HEK293T (cell line): ENCODE measurements at regions not wholly inside any gene's neighbourhood (a gene's known extent, or its start where the extent isn't known, plus 50 kb on each side); places are given as distances from the start of the nearest gene placed in this dataset.

ENCODE experiments used
- BHLHE40 ChIP-seq: fragments of 450-650 bp; IDR thresholded peaks from 2 replicates; pipeline ENCODE4 v1.6.1; 2016; ENCODE audit warnings: mild to moderate bottlenecking, moderate library complexity, borderline replicate concordance
- CTBP1 ChIP-seq: fragments of 450-650 bp; IDR thresholded peaks from 2 replicates; pipeline ENCODE4 v1.6.1; 2016; ENCODE audit warnings: borderline replicate concordance
- FOXM1 ChIP-seq: fragments of 450-650 bp; IDR thresholded peaks from 2 replicates; pipeline ENCODE4 v1.6.1; 2017; ENCODE audit warnings: mild to moderate bottlenecking, borderline replicate concordance
- SUZ12 ChIP-seq: fragments of 450-650 bp; IDR thresholded peaks from 2 replicates; pipeline ENCODE4 v1.6.1; 2016; ENCODE audit warnings: mild to moderate bottlenecking

DNA sequence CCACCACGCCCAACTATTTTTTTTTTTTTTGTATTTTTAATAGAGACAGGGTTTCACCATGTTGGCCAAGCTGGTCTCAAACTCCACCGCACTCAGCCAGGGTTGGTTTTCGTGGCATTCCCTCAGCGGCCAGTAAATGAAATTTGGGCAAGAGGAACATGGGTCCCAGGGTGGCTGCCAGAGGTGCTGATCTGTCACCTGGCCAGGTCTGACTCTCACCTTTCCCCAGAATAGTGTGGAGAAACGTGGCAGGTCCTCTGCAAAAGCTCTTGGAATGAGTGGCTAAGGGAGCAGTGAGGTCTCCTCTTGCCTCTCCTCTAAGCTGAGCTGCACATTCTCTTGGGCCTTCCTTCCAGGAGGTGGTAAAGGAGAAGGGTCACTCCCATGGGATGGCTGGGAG lies 170.1 kb downstream of the IRX2 start:
- TF ChIP-seq FOXM1 (no peak), CTBP1 (no peak), SUZ12 (no peak), BHLHE40 (no peak)
